ENCODE measurements at regions not wholly inside any gene's neighbourhood (a gene's known extent, or its start where the extent isn't known, plus 50 kb on each side); places are given as distances from the start of the nearest gene placed in this dataset.

GRCh38 chr12:112617153-112617505, 174.4 kb upstream of the RPH3A start:
- TF ChIP-seq, protein P1, sequence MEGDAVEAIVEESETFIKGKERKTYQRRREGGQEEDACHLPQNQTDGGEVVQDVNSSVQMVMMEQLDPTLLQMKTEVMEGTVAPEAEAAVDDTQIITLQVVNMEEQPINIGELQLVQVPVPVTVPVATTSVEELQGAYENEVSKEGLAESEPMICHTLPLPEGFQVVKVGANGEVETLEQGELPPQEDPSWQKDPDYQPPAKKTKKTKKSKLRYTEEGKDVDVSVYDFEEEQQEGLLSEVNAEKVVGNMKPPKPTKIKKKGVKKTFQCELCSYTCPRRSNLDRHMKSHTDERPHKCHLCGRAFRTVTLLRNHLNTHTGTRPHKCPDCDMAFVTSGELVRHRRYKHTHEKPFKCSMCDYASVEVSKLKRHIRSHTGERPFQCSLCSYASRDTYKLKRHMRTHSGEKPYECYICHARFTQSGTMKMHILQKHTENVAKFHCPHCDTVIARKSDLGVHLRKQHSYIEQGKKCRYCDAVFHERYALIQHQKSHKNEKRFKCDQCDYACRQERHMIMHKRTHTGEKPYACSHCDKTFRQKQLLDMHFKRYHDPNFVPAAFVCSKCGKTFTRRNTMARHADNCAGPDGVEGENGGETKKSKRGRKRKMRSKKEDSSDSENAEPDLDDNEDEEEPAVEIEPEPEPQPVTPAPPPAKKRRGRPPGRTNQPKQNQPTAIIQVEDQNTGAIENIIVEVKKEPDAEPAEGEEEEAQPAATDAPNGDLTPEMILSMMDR (IDR thresholded peaks at IDR 0.05; ENCODE audit: poor library complexity, severe bottlenecking) = no peak
- TF ChIP-seq POLR2AphosphoS5 (IDR thresholded peaks at IDR 0.05) (no peak), SMC3 (conservative IDR thresholded peaks at IDR 0.05; ENCODE audit: poor library complexity) (no peak), EZH2 (IDR thresholded peaks at IDR 0.05; ENCODE audit: borderline replicate concordance, insufficient read depth, low read length, poor library complexity, severe bottlenecking) (no peak)
